GM18951 (cell line): ENCODE measurements at regions not wholly inside any gene's neighbourhood (a gene's known extent, or its start where the extent isn't known, plus 50 kb on each side); places are given as distances from the start of the nearest gene placed in this dataset.
"Not testable (repeated sequence)": the region's sequence is repeated elsewhere in the genome, so short reads cannot be mapped to it uniquely, and the experiment has no call there.

Experiments used
- POLR2A ChIP-seq: IDR thresholded peaks from 4 replicates; pipeline ENCODE4 v1.6.1; 2011; ENCODE audit warnings: mild to moderate bottlenecking; ENCODE audit not compliant: insufficient read length, insufficient read depth; ENCODE audit errors: extremely low read depth
- in situ Hi-C: fragments of 300-500 bp; cut with MboI; formaldehyde crosslinking; loops from one replicate; pipeline ENCODE4 v1.12.0; 2022; ENCODE audit warnings: low sequenced_read_pairs, mixed read lengths, inconsistent platforms; ENCODE audit not compliant: unreplicated experiment

DNA sequence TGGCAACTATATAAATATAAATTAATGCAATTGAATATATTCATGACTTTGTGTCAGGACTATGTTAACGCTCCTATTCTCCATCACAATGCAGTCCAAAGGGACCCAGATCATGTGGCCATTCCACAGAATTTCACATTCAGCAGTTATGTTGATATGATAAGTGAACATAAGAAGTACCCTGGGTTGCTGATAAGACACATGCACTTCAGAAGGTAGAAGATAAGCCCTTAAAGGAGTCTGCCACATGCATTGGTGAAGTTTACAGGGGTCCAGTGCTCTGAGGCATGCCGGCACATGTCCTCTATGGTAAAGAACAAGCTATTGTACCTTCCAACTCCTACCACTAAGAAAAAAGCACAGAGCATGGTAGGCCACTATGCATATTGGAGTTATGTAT lies 76.4 kb downstream of the PHAX start:
- in situ Hi-C loops = loop anchor here (5.0 kb wide), 1 partner anchor 115 kb away; no protein-coding TSS in a partner anchor
- no peak for TF ChIP-seq POLR2A

DNA sequence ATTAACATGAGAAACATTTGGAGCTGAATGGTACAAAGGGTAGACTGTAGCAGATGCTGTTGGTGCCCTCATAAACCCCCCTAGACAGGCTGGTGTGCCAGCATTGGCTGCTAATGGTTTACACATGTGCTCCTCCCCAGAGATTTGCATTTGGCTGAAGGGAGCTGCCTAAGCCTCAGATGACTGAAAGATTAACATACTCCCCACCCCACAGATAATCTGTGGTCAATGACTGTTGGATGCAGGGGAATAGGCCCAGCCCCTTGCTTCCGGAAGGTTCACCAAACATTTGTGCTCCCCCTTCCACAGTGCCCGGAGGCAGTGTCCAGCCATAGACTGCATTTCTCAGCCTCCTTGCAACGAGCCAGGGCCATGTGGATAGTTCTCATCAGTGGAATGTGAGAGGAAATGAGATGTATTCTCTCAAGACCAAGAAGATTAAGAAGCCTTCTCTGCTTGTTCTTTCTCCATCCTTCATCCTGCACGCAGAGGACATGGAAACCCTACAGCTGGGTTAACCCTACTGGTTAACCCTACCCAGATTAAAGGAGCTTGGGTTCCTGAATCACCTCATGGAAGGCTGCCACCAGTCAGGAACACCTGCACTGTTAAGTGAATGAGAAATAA lies 79.6 kb downstream of the PHAX start:
- in situ Hi-C loops = no loop called here
- peak; percentile 36 for TF ChIP-seq POLR2A

DNA sequence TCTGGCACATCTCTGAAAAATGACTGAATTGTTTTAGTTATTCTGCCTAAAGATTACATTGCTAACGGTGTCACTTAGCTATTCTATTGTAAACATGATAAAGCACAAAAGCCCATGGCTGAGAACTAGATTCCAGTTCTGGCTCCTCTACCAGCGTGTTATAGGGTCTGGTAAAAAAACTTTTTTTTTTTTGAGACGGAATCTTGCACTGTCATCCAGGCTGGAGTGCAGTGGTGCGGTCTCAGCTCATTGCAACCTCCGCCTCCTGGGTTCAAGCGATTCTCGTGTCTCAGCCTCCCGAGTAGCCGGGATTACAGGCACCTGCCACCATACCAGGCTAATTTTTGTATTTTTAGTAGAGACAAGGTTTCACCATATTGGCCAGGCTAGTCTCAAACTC lies 80.6 kb downstream of the PHAX start:
- in situ Hi-C loops = not testable (repeated sequence)

DNA sequence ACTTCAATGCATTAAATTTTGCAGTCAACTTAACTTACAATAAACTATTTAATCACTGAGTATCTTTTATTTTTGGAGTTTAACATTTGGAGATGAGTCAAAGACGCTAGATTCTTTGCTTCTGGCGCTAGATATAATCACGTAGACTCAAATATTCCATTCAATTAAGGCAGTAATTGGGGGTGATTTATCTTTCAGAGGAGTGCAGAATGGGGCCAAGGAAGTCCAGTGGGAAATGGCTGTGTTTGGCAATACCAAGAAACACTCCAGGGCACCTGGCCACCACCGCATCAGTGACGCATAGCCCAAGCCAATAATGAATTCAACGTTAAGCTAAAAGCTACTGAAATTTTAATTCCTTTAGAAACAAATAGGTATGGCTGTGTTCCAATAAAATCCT lies 81.2 kb downstream of the PHAX start:
- in situ Hi-C loops = no loop called here
- TF ChIP-seq POLR2A = no peak

DNA sequence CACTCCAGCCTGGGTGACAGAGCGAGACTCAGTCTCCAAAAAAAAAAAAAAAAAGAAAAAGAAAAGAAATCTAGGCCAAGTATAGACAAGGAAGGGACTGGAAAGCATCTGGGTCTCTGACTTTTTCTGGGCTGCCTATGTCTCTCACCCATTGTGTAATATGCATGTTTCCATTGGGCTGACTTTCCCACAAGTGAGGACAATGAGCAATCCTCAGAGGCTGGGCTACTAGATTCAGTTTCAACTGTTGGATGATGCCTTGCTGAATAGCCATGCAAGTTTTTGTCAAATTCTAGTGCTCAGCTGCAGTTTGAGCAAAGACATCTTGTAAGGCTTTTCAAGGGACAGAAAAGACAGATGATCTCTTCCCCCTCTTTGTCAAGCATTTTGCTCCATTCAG lies 82.1 kb downstream of the PHAX start:
- in situ Hi-C loops = no loop called here
- no peak for TF ChIP-seq POLR2A

DNA sequence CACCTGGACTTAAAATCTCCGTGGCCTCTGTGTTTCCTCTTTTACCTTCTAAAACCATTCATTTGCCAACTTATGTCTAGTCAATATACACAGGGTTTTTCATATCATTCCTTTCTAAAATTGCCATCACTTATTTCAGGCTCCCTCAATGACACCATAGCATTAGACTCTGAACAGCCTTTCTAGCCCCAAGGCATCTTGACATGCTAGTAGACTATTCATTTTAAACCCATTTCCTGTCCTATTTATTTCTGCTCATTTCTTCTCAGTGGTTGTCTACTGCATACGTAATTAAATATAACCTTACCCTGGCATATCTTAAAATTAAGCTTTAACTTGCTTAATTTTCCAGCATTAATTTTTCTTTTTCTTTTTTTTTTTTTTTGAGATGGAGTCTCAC lies 83.2 kb downstream of the PHAX start:
- in situ Hi-C loops = no loop called here

DNA sequence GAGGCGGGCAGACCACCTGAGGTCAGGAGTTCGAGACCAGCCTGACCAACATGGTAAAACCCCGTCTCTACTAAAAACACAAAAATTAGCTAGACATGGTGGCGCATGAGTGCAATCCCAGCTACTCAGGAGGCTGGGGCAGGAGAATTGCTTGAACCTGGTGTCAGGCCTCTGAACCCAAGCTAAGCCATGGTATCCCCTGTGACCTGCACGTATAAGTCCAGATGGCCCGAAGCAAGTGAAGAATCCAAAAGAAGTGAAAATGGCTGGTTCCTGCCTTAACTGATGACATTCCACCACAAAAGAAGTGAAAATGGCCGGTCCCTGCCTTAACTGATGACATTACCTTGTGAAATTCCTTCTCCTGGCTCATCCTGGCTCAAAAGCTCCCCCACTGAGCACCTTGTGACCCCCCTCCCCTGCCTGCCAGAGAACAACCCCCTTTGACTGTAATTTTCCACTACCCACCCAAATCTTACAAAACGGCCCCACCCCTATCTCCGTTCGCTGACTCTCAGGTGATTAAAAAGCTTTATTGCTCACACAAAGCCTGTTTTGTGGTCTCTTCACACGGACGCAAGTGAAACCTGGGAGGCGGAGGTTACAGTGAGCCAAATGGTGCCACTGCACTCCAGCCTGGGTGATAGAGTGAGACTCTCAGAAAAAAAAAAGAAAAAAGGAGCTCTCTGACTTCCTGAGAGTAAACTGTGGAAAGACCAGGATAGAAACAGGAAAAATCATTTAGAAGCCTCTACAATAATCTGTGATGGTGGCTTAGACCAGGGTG lies 84.1 kb downstream of the PHAX start:
- in situ Hi-C loops = not testable (repeated sequence)

More for the DNA sequence above, 83.2 kb downstream of the PHAX start:
- TF ChIP-seq POLR2A = no peak

DNA sequence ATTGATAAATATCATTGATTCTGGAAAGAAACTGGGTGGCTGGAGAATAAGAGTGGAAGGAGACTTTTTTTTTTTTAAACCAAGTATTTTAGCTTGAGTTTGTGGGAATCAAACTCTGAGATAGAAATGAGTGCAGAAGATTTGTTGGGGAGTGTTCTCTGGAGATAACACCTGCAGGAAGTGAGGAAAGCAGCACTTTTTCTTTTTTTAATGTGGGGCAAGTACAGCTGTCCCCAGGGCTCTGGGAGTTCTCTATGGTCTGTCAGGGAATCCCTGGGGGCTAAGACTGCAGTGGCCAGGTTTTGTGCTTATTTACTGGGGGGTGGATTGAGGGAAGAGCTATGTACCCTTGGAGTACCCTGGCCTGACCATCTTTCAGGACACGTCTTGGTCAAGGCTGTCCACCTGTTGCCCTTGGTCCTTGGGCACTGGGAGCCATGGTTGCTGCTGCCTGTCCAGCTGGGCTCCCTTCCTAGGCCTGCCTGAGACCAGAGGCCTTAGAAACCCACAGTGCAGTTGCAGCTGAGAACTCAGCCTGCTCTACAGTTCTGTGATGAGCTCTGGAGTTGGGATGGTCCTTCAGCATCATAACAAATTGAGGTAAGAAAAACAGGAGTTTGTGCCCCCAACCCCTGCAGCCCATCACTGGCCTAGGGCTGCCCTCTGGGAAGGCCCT lies 85.8 kb downstream of the PHAX start:
- TF ChIP-seq POLR2A = no peak
- in situ Hi-C loops = no loop called here

DNA sequence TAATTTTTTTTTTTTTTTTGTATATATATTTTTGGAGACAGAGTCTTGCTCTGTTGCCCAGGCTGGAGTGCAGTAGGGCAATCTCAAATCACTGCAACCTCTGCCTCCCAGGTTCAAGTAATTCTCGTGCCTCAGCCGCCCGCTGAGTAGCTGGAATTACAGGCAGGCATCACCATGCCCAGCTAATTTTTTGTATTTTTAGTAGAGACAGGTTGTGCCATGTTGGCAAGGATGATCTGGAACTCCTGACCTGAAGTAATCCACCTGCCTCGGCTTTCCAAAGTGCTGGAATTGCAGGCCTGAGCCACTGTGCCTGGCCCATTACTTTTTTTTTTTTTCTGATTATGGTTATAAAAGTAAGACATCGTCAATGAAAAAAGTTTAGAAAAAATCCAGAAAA lies 84.0 kb upstream of the LMNB1 start:
- no peak for TF ChIP-seq POLR2A
- in situ Hi-C loops = no loop called here

DNA sequence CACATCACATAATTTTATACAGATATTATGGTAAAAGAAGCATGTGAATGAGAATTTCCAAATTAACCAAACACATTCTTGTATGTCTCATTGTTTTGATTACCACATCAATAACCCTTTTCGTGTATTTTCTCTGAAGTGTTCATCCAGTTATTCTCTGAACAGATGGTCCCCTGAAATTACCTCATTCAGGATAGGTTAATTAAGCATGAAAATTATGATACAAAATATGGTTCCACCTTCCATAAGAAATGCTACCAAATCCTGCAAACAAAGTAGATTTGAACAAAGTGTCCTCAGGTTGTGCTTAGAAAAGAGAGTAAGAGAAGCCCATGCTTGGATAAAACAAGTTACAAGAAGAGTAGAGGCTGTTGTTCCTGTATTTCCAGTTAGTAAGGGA lies 83.1 kb upstream of the LMNB1 start:
- no peak for TF ChIP-seq POLR2A
- in situ Hi-C loops = no loop called here

DNA sequence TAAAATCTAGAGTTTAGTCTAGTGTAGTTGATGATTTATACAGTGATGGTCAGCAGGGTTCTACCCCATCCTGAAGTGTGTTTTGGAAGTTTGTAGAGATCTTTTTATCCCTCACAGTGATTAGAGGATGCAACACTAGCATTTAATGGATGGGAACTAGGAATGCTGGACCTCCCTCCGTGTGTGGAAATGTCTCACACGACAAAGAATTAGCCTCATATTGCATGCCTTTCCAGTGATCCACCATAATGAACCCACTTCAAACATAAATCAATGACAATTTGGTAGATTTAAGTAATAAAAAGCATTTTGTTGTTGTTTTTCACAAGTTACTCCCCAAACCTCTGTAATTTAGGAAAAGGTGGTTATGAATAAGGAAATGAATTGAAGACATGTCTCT lies 82.5 kb upstream of the LMNB1 start:
- TF ChIP-seq POLR2A = no peak
- in situ Hi-C loops = no loop called here

DNA sequence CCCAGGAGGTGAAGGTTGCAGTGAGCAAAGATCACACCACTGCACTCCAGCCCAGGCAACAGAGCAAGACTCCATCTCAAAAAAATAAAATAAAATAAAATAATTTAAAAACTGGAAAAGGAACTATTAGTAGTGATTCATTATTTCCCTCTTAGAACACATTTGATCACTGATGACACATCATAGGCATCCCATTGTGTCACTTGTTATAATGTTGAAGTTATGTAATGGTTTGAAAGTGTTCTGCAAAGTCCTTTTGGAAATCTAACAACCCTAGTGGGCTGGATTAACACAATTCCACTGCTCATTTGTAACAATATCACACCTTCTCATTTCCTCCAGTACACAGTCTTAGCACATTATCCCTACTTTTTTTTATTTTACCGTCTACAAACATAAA lies 81.8 kb upstream of the LMNB1 start:
- no peak for TF ChIP-seq POLR2A
- in situ Hi-C loops = no loop called here

DNA sequence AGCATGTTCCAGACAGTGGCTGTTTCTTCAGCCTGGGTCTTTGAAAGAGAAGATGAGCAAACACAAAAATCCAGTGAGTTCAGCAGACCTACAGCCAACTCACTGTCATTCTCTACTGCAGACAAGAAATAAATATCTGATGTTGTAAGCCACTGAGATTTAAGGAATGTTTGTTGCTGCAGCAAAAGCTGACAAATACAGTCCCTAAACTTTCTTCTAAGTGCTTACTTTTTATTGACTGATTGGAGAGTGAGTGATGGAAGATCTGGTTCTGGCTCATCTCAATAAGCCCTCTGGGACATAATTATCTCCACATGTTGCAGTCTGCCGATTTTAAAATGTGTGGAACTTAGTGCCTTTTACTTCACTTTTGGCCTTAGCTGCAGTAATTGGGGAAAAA lies 69.9 kb upstream of the LMNB1 start:
- no peak for TF ChIP-seq POLR2A
- in situ Hi-C loops = no loop called here

DNA sequence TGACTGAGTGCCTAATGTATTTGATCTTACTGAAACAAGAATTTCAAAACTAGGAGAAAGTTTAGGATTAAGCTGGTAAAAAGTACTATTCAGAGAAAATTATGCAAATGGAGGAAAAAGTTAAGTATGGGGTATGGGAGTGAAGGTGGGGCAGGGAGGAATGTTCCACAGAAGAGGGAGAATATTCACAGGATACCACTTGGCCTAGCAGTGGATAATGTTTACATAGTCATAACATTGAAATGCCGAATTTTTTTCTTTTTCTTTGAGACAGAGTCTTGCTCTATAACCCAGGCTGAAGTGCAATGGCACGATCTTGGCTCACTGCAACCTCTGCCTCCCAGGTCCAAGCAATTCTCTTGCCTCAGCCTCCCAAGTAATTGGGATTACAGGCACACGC lies 61.2 kb upstream of the LMNB1 start:
- in situ Hi-C loops = no loop called here
- TF ChIP-seq POLR2A = no peak
